ENCODE measurements at regions not wholly inside any gene's neighbourhood (a gene's known extent, or its start where the extent isn't known, plus 50 kb on each side); places are given as distances from the start of the nearest gene placed in this dataset.
"Not testable (repeated sequence)": the region's sequence is repeated elsewhere in the genome, so short reads cannot be mapped to it uniquely, and the experiment has no call there.

- no peaks in the 10 kb centered on the region for H3K27me3 Mint-ChIP-seq
- POLR2A ChIA-PET: no interaction called here
- no peaks in the 10 kb centered on the region for H3K9me3 Mint-ChIP-seq
- no peaks in the 10 kb centered on the region for H3K4me1 Mint-ChIP-seq
- H3K36me3 Mint-ChIP-seq (ENCODE audit: low read depth): no peaks in the 10 kb centered on the region
- no peak overlapping the region for H3K4me3 Mint-ChIP-seq
- no peak for DNase-seq
- CTCF ChIA-PET: no interaction called here
- H3K27ac Mint-ChIP-seq: no peak overlapping the region
Measured at GRCh38 chr11:96580476-96581040, 190.7 kb downstream of the JRKL start.

GRCh38 chr11:96585944-96586880 is 196.4 kb downstream of the JRKL start:
- DNase-seq; CTCF ChIA-PET; H3K36me3 Mint-ChIP-seq (ENCODE audit: low read depth); H3K4me3 Mint-ChIP-seq; H3K4me1 Mint-ChIP-seq; H3K27ac Mint-ChIP-seq; H3K27me3 Mint-ChIP-seq; H3K9me3 Mint-ChIP-seq; POLR2A ChIA-PET: not testable (repeated sequence)

GRCh38 chr11:96588793-96589192 is 199.0 kb downstream of the JRKL start:
- CTCF ChIA-PET; H3K27ac Mint-ChIP-seq; H3K36me3 Mint-ChIP-seq (ENCODE audit: low read depth); DNase-seq; H3K27me3 Mint-ChIP-seq; H3K9me3 Mint-ChIP-seq; POLR2A ChIA-PET; H3K4me3 Mint-ChIP-seq; H3K4me1 Mint-ChIP-seq: not testable (repeated sequence)

GRCh38 chr11:96595011-96595410 is 205.2 kb downstream of the JRKL start:
- no peak for DNase-seq
- ChIA-PET CTCF (no interaction called here), POLR2A (no interaction called here)
- Mint-ChIP-seq H3K4me3 (no peak overlapping the region), H3K36me3 (ENCODE audit: low read depth) (no peaks in the 10 kb centered on the region), H3K27me3 (no peaks in the 10 kb centered on the region), H3K27ac (no peak overlapping the region), H3K9me3 (no peaks in the 10 kb centered on the region), H3K4me1 (no peaks in the 10 kb centered on the region)

- Mint-ChIP-seq H3K4me3 (no peak overlapping the region), H3K4me1 (no peaks in the 10 kb centered on the region), H3K27ac (no peak overlapping the region), H3K27me3 (no peaks in the 10 kb centered on the region), H3K9me3 (no peaks in the 10 kb centered on the region), H3K36me3 (ENCODE audit: low read depth) (no peaks in the 10 kb centered on the region)
- ChIA-PET POLR2A (no interaction called here), CTCF (no interaction called here)
- DNase-seq: no peak
Measured at GRCh38 chr11:96607864-96608558, 218.2 kb downstream of the JRKL start.

GRCh38 chr11:96614101-96614500 is 224.3 kb downstream of the JRKL start:
- H3K27ac Mint-ChIP-seq: no peak overlapping the region
- H3K9me3 Mint-ChIP-seq: no peaks in the 10 kb centered on the region
- H3K4me1 Mint-ChIP-seq: no peaks in the 10 kb centered on the region
- no peaks in the 10 kb centered on the region for H3K27me3 Mint-ChIP-seq
- no peaks in the 10 kb centered on the region for H3K36me3 Mint-ChIP-seq (ENCODE audit: low read depth)
- POLR2A ChIA-PET: no interaction called here
- CTCF ChIA-PET: no interaction called here
- H3K4me3 Mint-ChIP-seq: no peak overlapping the region
- DNase-seq: no peak

GRCh38 chr11:96614846-96615245 is 225.0 kb downstream of the JRKL start:
- ChIA-PET CTCF (no interaction called here), POLR2A (no interaction called here)
- Mint-ChIP-seq H3K9me3 (no peaks in the 10 kb centered on the region), H3K27me3 (no peaks in the 10 kb centered on the region), H3K36me3 (ENCODE audit: low read depth) (no peaks in the 10 kb centered on the region), H3K4me3 (no peak overlapping the region), H3K4me1 (no peaks in the 10 kb centered on the region), H3K27ac (no peak overlapping the region)
- DNase-seq: no peak

- ChIA-PET CTCF (no interaction called here), POLR2A (no interaction called here)
- Mint-ChIP-seq H3K4me3 (no peak overlapping the region), H3K4me1 (no peaks in the 10 kb centered on the region), H3K9me3 (no peaks in the 10 kb centered on the region), H3K36me3 (ENCODE audit: low read depth) (no peaks in the 10 kb centered on the region), H3K27ac (no peak overlapping the region), H3K27me3 (no peaks in the 10 kb centered on the region)
- DNase-seq: no peak
Measured at GRCh38 chr11:96620464-96621044, 230.7 kb downstream of the JRKL start.

GRCh38 chr11:96621161-96621560 is 231.3 kb downstream of the JRKL start:
- H3K27me3 Mint-ChIP-seq: no peaks in the 10 kb centered on the region
- ChIA-PET CTCF (no interaction called here), POLR2A (no interaction called here)
- H3K36me3 Mint-ChIP-seq (ENCODE audit: low read depth): no peaks in the 10 kb centered on the region
- H3K9me3 Mint-ChIP-seq: peaks cover 2% of the 10 kb centered on the region
- DNase-seq: no peak
- H3K4me3 Mint-ChIP-seq: no peak overlapping the region
- no peak overlapping the region for H3K27ac Mint-ChIP-seq
- H3K4me1 Mint-ChIP-seq: no peaks in the 10 kb centered on the region

GRCh38 chr11:96622026-96622634 is 232.3 kb downstream of the JRKL start:
- Mint-ChIP-seq H3K27ac (no peak overlapping the region), H3K9me3 (peaks cover 4% of the 10 kb centered on the region), H3K4me1 (no peaks in the 10 kb centered on the region), H3K36me3 (ENCODE audit: low read depth) (no peaks in the 10 kb centered on the region), H3K4me3 (no peak overlapping the region), H3K27me3 (no peaks in the 10 kb centered on the region)
- CTCF ChIA-PET: no interaction called here
- no peak for DNase-seq
- POLR2A ChIA-PET: no interaction called here

- H3K27me3 Mint-ChIP-seq: no peaks in the 10 kb centered on the region
- ChIA-PET POLR2A (no interaction called here), CTCF (no interaction called here)
- H3K4me1 Mint-ChIP-seq: no peaks in the 10 kb centered on the region
- no peak overlapping the region for H3K27ac Mint-ChIP-seq
- DNase-seq: no peak
- no peaks in the 10 kb centered on the region for H3K36me3 Mint-ChIP-seq (ENCODE audit: low read depth)
- peaks cover 4% of the 10 kb centered on the region for H3K9me3 Mint-ChIP-seq
- H3K4me3 Mint-ChIP-seq: no peak overlapping the region
Measured at GRCh38 chr11:96624126-96624525, 234.3 kb downstream of the JRKL start.

- H3K9me3 Mint-ChIP-seq: peaks cover 4% of the 10 kb centered on the region
Measured at GRCh38 chr11:96627376-96627775, 237.6 kb downstream of the JRKL start.

GRCh38 chr11:96635655-96636054 is 245.8 kb downstream of the JRKL start:
- Mint-ChIP-seq H3K36me3 (ENCODE audit: low read depth) (no peaks in the 10 kb centered on the region), H3K4me1 (no peaks in the 10 kb centered on the region), H3K4me3 (no peak overlapping the region), H3K9me3 (peaks cover 4% of the 10 kb centered on the region), H3K27me3 (no peaks in the 10 kb centered on the region), H3K27ac (no peak overlapping the region)
- ChIA-PET CTCF (no interaction called here), POLR2A (no interaction called here)
- DNase-seq: no peak

More at GRCh38 chr11:96627376-96627775, 237.6 kb downstream of the JRKL start:
- no peaks in the 10 kb centered on the region for H3K36me3 Mint-ChIP-seq (ENCODE audit: low read depth)
- H3K4me1 Mint-ChIP-seq: no peaks in the 10 kb centered on the region
- no peak for DNase-seq
- H3K27ac Mint-ChIP-seq: no peak overlapping the region
- no peaks in the 10 kb centered on the region for H3K27me3 Mint-ChIP-seq
- no peak overlapping the region for H3K4me3 Mint-ChIP-seq
- POLR2A ChIA-PET: no interaction called here
- CTCF ChIA-PET: no interaction called here

Measured in activated CD4-positive, alpha-beta T cell treated with anti-CD3 and anti-CD28 coated beads, Interleukin-2, amount 10 ng/mL, durations not matched to agents 7 days and 5 days (primary cell).